Activated naive CD4-positive, alpha-beta T cell treated with anti-CD3 and anti-CD28 coated beads, Interleukin-2, amount 50 U/mL, for 16 hours (primary cell): ENCODE measurements at regions not wholly inside any gene's neighbourhood (a gene's known extent, or its start where the extent isn't known, plus 50 kb on each side); places are given as distances from the start of the nearest gene placed in this dataset.
"Not testable (repeated sequence)": the region's sequence is repeated elsewhere in the genome, so short reads cannot be mapped to it uniquely, and the experiment has no call there.

Experiments
- DNase-seq: peaks from one replicate; pipeline ENCODE4 v3.0.0-alpha.2; 2020

- DNase-seq = no peak
Measured at GRCh38 chr15:19974998-19975397, 566.6 kb downstream of the GOLGA6L6 start.

DNA sequence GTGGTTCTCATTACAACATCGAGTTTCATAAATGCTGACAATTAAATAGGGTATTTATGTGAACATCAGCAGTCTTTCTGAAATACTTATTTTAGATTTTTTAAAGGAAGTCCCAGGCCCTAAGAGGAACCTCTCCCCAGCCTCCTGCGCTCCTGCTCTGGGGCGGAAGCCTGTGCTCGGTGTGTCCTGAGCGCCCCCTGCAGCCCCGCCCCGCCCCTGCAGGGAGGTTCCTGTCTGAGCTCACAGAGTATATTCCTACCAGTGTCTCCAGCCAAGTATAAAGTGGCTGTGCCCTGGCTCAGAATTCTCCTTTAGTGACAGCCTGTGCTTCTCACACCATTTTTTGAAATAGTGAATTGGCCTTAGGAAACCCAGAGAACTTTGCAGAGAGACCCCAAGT is 567.9 kb downstream of the GOLGA6L6 start:
- DNase-seq = no peak

GRCh38 chr15:19972582-19972981 is 569.0 kb downstream of the GOLGA6L6 start:
- DNase-seq = not testable (repeated sequence)

DNA sequence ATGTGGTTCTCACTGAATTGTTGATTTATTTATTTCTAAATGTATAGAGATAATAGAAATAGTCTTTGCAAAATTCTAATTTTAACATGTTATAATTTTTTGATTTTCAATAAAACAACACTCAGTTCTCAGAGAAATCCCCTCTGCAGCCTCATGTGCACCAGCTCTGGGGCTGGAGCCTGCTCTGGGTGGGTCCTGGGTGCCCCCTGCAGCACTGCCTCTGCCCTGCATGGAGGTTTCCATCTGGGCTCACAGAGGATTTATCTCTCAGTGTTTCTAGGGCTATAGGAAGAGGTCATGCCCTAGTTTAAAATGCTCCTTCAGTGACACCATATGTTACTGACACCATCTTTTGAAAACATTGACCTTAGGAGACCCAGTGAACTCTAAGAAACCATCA is 576.0 kb downstream of the GOLGA6L6 start:
- not testable (repeated sequence) for DNase-seq

GRCh38 chr15:19964480-19964879 is 577.1 kb downstream of the GOLGA6L6 start:
- not testable (repeated sequence) for DNase-seq

DNA sequence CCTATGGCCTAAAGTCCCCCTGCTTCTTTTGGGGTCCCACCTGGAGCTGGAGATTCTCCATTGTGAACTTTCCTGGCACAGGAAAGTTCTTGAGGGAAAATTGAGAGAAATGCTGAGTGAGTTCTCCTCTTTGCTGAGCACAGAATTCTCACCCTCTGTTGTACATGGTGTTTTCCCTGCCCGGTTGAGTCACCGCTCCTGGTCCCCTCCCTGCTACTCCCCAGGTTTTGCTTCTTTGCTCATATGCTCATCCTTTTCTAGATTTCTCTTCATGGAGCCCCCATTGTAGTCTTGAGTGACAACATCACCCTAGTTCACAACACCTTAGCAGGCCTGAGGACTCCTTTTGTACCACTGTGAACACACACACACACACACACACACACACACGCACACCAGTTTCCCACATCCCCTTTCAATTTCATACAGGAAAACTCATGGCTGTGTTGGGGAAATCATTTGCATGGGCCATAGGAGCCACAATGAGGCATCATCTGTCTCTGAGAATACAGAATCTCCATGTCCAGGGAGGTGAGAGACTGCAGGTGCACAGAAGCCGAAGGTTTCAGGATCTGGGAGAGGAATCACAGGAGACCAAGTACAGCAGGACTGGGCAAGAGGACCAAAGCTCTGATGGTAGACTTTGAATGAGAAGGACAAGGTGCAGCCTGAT is 585.3 kb downstream of the GOLGA6L6 start:
- DNase-seq = no peak

DNA sequence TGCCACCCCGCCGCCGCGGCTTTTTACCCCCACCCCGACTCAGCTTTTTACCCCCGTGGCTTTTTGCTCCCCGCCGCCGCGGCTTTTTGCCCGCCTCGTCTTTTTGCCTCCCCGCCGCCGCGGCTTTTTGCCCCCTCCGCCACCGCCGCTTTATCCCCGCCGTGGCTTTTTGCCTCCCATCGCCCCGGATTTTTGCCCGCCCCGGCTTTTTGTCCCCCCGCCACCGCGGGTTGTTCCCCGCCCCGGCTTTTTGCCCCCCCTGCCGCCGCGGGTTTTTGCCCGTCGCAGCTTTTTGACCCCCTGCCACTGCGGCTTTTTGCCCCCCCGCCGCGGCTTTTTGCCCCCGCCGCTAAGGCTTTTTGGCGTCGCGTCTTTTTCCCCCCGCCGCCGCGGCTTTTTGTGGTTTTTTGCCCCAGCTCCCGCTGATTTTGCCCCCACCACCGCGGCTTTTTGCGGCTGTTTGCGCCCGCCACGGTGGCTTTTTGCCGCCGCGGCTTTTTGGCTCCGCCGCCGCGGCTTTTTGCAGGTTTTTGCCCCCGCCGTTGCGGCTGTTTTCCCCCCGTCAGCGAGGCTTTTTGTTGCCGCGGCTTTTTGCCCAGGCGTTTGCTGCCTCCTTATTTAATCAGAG is 597.2 kb downstream of the GOLGA6L6 start:
- no peak for DNase-seq

DNA sequence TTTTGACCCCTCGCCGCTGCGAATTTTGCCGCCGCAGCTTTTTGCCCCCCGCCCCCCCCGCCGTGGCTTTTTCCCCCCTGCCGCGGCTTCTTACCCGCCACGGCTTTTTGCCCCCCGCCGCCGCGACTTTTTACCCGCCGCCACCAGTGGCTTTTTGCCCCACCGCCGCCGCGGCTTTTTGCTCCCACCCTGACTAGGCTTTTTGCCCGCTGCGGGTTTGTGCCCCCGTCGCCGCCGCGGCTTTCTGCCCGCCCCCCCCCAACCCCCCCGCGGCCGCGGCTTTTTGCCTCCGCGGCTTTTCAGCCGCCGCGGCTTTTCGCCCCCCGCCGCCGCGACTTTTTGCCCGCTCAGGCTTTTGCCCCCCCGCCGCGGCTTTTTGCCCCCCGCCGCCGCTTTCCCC is 598.1 kb downstream of the GOLGA6L6 start:
- DNase-seq = no peak

DNA sequence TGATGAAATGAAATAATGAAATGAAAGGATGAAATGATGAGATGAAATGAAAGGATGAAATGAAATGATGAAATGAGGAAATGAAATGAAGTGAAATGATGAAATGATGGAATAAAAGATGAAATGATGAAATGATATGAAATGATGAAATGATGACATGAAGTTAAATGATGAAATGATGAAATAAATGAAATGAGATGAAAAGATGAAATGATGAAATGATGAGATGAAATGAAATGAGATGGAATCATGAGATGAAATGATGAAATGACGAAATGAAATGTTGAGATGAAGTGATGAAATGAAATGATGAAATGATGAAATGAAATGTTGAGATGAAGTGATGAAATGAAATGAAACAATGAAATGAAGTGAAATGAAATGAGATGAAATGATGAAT is 638.3 kb downstream of the GOLGA6L6 start:
- not testable (repeated sequence) for DNase-seq

GRCh38 chr15:19902388-19902787 is 639.2 kb downstream of the GOLGA6L6 start:
- not testable (repeated sequence) for DNase-seq

GRCh38 chr15:19901414-19901813 is 640.2 kb downstream of the GOLGA6L6 start:
- not testable (repeated sequence) for DNase-seq

- DNase-seq = no peak
Measured at GRCh38 chr15:19899021-19899824, 642.4 kb downstream of the GOLGA6L6 start.

GRCh38 chr15:19888811-19889210 is 652.8 kb downstream of the GOLGA6L6 start:
- DNase-seq = not testable (repeated sequence)

GRCh38 chr15:19844061-19844460 is 697.5 kb downstream of the GOLGA6L6 start:
- not testable (repeated sequence) for DNase-seq
